ENCODE measurements at regions not wholly inside any gene's neighbourhood (a gene's known extent, or its start where the extent isn't known, plus 50 kb on each side); places are given as distances from the start of the nearest gene placed in this dataset.

- no peak for TF ChIP-seq CTCF (IDR thresholded peaks at IDR 0.05)
- TF ChIP-seq POLR2A (IDR thresholded peaks at IDR 0.05) = no peak
These were observed 84.5 kb downstream of the NPAP1 start for GRCh38 chr15:24760066-24760465.

All from ovary (tissue), 3 donors.